ENCODE measurements at regions not wholly inside any gene's neighbourhood (a gene's known extent, or its start where the extent isn't known, plus 50 kb on each side); places are given as distances from the start of the nearest gene placed in this dataset.

GRCh38 chr6:97842521-97842920 lies 559.5 kb upstream of the MMS22L start:
- Histone ChIP-seq H3F3A (ENCODE audit: insufficient read depth) (no peaks in the 10 kb centered on the region), H3K4me3 (ENCODE audit: insufficient read depth, low read length, poor library complexity, severe bottlenecking) (no peak overlapping the region), H3K9me2 (replicated peaks; ENCODE audit: insufficient read depth, low read length) (no peaks in the 10 kb centered on the region), H3K79me2 (ENCODE audit: insufficient read depth, low read length) (no peaks in the 10 kb centered on the region), H4K20me1 (ENCODE audit: low read depth, low read length) (no peaks in the 10 kb centered on the region), H3K27me3 (ENCODE audit: low read length) (no peaks in the 10 kb centered on the region), H3K27ac (ENCODE audit: low read depth, low read length) (no peak overlapping the region), H3K4me2 (ENCODE audit: low read depth, low read length, poor library complexity, severe bottlenecking) (no peak overlapping the region), H2AFZ (ENCODE audit: low read depth, low read length, severe bottlenecking) (no peak overlapping the region), H3K36me3 (ENCODE audit: low read length) (no peaks in the 10 kb centered on the region), H3K9me3 (ENCODE audit: insufficient read depth, low read length) (no peaks in the 10 kb centered on the region), H3K9ac (ENCODE audit: low read length) (no peak overlapping the region)
- no peak for TF ChIP-seq CTCF (IDR thresholded peaks at IDR 0.05; ENCODE audit: insufficient read depth, low read length, poor library complexity, severe bottlenecking)
- TF ChIP-seq EZH2phosphoT487 (conservative IDR thresholded peaks at IDR 0.05; ENCODE audit: low read length): no peak

- no peak overlapping the region for H3K4me3 ChIP-seq (ENCODE audit: insufficient read depth, low read length, poor library complexity, severe bottlenecking)
- H3K9ac ChIP-seq (ENCODE audit: low read length): no peak overlapping the region
- H3K36me3 ChIP-seq (ENCODE audit: low read length): no peaks in the 10 kb centered on the region
- no peaks in the 10 kb centered on the region for H3K9me2 ChIP-seq (replicated peaks; ENCODE audit: insufficient read depth, low read length)
- no peak overlapping the region for H3K4me2 ChIP-seq (ENCODE audit: low read depth, low read length, poor library complexity, severe bottlenecking)
- no peaks in the 10 kb centered on the region for H3K79me2 ChIP-seq (ENCODE audit: insufficient read depth, low read length)
- no peak overlapping the region for H2AFZ ChIP-seq (ENCODE audit: low read depth, low read length, severe bottlenecking)
- no peaks in the 10 kb centered on the region for H4K20me1 ChIP-seq (ENCODE audit: low read depth, low read length)
- no peaks in the 10 kb centered on the region for H3K27me3 ChIP-seq (ENCODE audit: low read length)
- TF ChIP-seq EZH2phosphoT487 (conservative IDR thresholded peaks at IDR 0.05; ENCODE audit: low read length): no peak
- no peaks in the 10 kb centered on the region for H3F3A ChIP-seq (ENCODE audit: insufficient read depth)
- H3K9me3 ChIP-seq (ENCODE audit: insufficient read depth, low read length): no peaks in the 10 kb centered on the region
- no peak overlapping the region for H3K27ac ChIP-seq (ENCODE audit: low read depth, low read length)
These were observed 566.4 kb upstream of the MMS22L start for GRCh38 chr6:97849390-97849789.

GRCh38 chr6:97850458-97851212 lies 567.6 kb upstream of the MMS22L start:
- Histone ChIP-seq H3K9me3 (ENCODE audit: insufficient read depth, low read length) (no peaks in the 10 kb centered on the region), H3K36me3 (ENCODE audit: low read length) (no peaks in the 10 kb centered on the region), H3K4me3 (ENCODE audit: insufficient read depth, low read length, poor library complexity, severe bottlenecking) (no peak overlapping the region), H2AFZ (ENCODE audit: low read depth, low read length, severe bottlenecking) (no peak overlapping the region), H3K9me2 (replicated peaks; ENCODE audit: insufficient read depth, low read length) (no peaks in the 10 kb centered on the region), H3K9ac (ENCODE audit: low read length) (no peak overlapping the region), H3K79me2 (ENCODE audit: insufficient read depth, low read length) (no peaks in the 10 kb centered on the region), H3K4me2 (ENCODE audit: low read depth, low read length, poor library complexity, severe bottlenecking) (no peak overlapping the region), H4K20me1 (ENCODE audit: low read depth, low read length) (no peaks in the 10 kb centered on the region), H3K27me3 (ENCODE audit: low read length) (no peaks in the 10 kb centered on the region), H3K27ac (ENCODE audit: low read depth, low read length) (no peak overlapping the region), H3F3A (ENCODE audit: insufficient read depth) (no peaks in the 10 kb centered on the region)
- TF ChIP-seq EZH2phosphoT487 (conservative IDR thresholded peaks at IDR 0.05; ENCODE audit: low read length) (no peak), CTCF (IDR thresholded peaks at IDR 0.05; ENCODE audit: insufficient read depth, low read length, poor library complexity, severe bottlenecking) (no peak)

GRCh38 chr6:97863697-97864096 lies 580.7 kb upstream of the MMS22L start:
- no peaks in the 10 kb centered on the region for H3K9me2 ChIP-seq (replicated peaks; ENCODE audit: insufficient read depth, low read length)
- no peaks in the 10 kb centered on the region for H3K9me3 ChIP-seq (ENCODE audit: insufficient read depth, low read length)
- no peaks in the 10 kb centered on the region for H3K79me2 ChIP-seq (ENCODE audit: insufficient read depth, low read length)
- H2AFZ ChIP-seq (ENCODE audit: low read depth, low read length, severe bottlenecking): no peak overlapping the region
- no peaks in the 10 kb centered on the region for H4K20me1 ChIP-seq (ENCODE audit: low read depth, low read length)
- no peaks in the 10 kb centered on the region for H3F3A ChIP-seq (ENCODE audit: insufficient read depth)
- H3K4me3 ChIP-seq (ENCODE audit: insufficient read depth, low read length, poor library complexity, severe bottlenecking): no peak overlapping the region
- no peaks in the 10 kb centered on the region for H3K27me3 ChIP-seq (ENCODE audit: low read length)
- TF ChIP-seq EZH2phosphoT487 (conservative IDR thresholded peaks at IDR 0.05; ENCODE audit: low read length) (no peak), CTCF (IDR thresholded peaks at IDR 0.05; ENCODE audit: insufficient read depth, low read length, poor library complexity, severe bottlenecking) (no peak)
- no peak overlapping the region for H3K4me2 ChIP-seq (ENCODE audit: low read depth, low read length, poor library complexity, severe bottlenecking)
- no peak overlapping the region for H3K27ac ChIP-seq (ENCODE audit: low read depth, low read length)
- H3K9ac ChIP-seq (ENCODE audit: low read length): no peak overlapping the region
- no peaks in the 10 kb centered on the region for H3K36me3 ChIP-seq (ENCODE audit: low read length)
